NT2/D1 (cell line): ENCODE measurements at regions not wholly inside any gene's neighbourhood (a gene's known extent, or its start where the extent isn't known, plus 50 kb on each side); places are given as distances from the start of the nearest gene placed in this dataset.

ENCODE experiments used
- SUZ12 ChIP-seq: IDR thresholded peaks from 2 replicates; pipeline ENCODE4 v1.6.1; 2011; ENCODE audit not compliant: insufficient read length, insufficient read depth; ENCODE audit errors: extremely low read depth
- YY1 ChIP-seq: IDR thresholded peaks from 2 replicates; pipeline ENCODE4 v1.6.1; 2011; ENCODE audit not compliant: insufficient read length, insufficient read depth
- ZNF274 ChIP-seq: IDR thresholded peaks from 2 replicates; pipeline ENCODE4 v1.6.1; 2011; ENCODE audit warnings: mild to moderate bottlenecking, low read depth, low read length

GRCh38 chr2:145159676-145160075 is 639.8 kb upstream of the ZEB2 start:
- TF ChIP-seq YY1, result no peak
- TF ChIP-seq ZNF274, result no peak
- TF ChIP-seq SUZ12, result no peak
